ENCODE measurements at regions not wholly inside any gene's neighbourhood (a gene's known extent, or its start where the extent isn't known, plus 50 kb on each side); places are given as distances from the start of the nearest gene placed in this dataset.

- Histone ChIP-seq H3K79me2 (ENCODE audit: insufficient read depth, low read length) (no peaks in the 10 kb centered on the region), H4K20me1 (ENCODE audit: insufficient read depth) (no peaks in the 10 kb centered on the region), H2AFZ (ENCODE audit: low read depth, low read length, poor library complexity, severe bottlenecking) (no peak overlapping the region), H3K9ac (ENCODE audit: low read length) (no peak overlapping the region), H3K4me3 (replicated peaks in 1 of 2; ENCODE audit: low read depth in 1 of 2, low read length in 2 of 2) (no peak overlapping the region), H3K4me1 (ENCODE audit: control insufficient read depth in 1 of 2, insufficient read depth in 2 of 2, low read length in 2 of 2) (no peaks in the 10 kb centered on the region), H3K27ac (ENCODE audit: low read depth, low read length) (no peak overlapping the region), H3K36me3 (ENCODE audit: control insufficient read depth in 1 of 2, insufficient read depth in 2 of 2, low read length in 2 of 2) (no peaks in the 10 kb centered on the region), H3K9me3 (ENCODE audit: control insufficient read depth in 1 of 2, insufficient read depth in 1 of 2, low read depth in 1 of 2, low read length in 2 of 2) (no peaks in the 10 kb centered on the region), H3K27me3 (ENCODE audit: insufficient read depth, low read length) (no peaks in the 10 kb centered on the region), H3K4me2 (ENCODE audit: low read length) (no peak overlapping the region), H3K9me2 (ENCODE audit: insufficient read depth) (no peaks in the 10 kb centered on the region)
- POLR2A ChIA-PET: no interaction called here
- ATAC-seq: no peak
- no TSS peak for BruUV-seq (replicated peaks)
- CTCF ChIA-PET: no interaction called here
- no peak for DNase-seq (ENCODE audit: low read depth, low spot score)
- intact Hi-C loops (cut with micrococcal nuclease): no loop called here
- no peak for TF ChIP-seq EZH2phosphoT487 (IDR thresholded peaks at IDR 0.05; ENCODE audit: borderline replicate concordance)
- TF ChIP-seq REST (IDR thresholded peaks at IDR 0.05; ENCODE audit: low read depth): no peak
- no peak for TF ChIP-seq ZNF274 (IDR thresholded peaks at IDR 0.05; ENCODE audit: low read depth, low read length)
- TF ChIP-seq FOSL1 (IDR thresholded peaks at IDR 0.05; ENCODE audit: low read depth): no peak
- no peak for TF ChIP-seq SP1 (IDR thresholded peaks at IDR 0.05; ENCODE audit: low read depth)
- no peak for TF ChIP-seq JUND (IDR thresholded peaks at IDR 0.05)
- TF ChIP-seq SIN3A (IDR thresholded peaks at IDR 0.05; ENCODE audit: low read depth): no peak
- no peak for TF ChIP-seq CBX3 (IDR thresholded peaks at IDR 0.05; ENCODE audit: low read depth)
- no peak for TF ChIP-seq ELF1 (IDR thresholded peaks at IDR 0.05; ENCODE audit: borderline replicate concordance, low read depth)
- no peak for TF ChIP-seq YY1 (IDR thresholded peaks at IDR 0.05; ENCODE audit: extremely low read depth, insufficient replicate concordance, low read depth, low read length)
- TF ChIP-seq CTCF (IDR thresholded peaks at IDR 0.05 in 2 of 3, conservative IDR thresholded peaks at IDR 0.05 in 1 of 3; ENCODE audit: borderline replicate concordance in 1 of 3, insufficient read depth in 1 of 3, low read depth in 2 of 3, low read length in 2 of 3): no peak
- TF ChIP-seq ZBTB33 (IDR thresholded peaks at IDR 0.05; ENCODE audit: extremely low read depth, insufficient replicate concordance, low read length): no peak
- TF ChIP-seq CEBPB (IDR thresholded peaks at IDR 0.05; ENCODE audit: low read depth): no peak
- no peak for TF ChIP-seq ATF3 (IDR thresholded peaks at IDR 0.05)
- no peak for TF ChIP-seq ZFX (IDR thresholded peaks at IDR 0.05)
- no peak for TF ChIP-seq MAX (IDR thresholded peaks at IDR 0.05)
- TF ChIP-seq POLR2A (IDR thresholded peaks at IDR 0.05; ENCODE audit: borderline replicate concordance, extremely low read depth, insufficient read depth, insufficient read length): no peak
- RAD21 ChIA-PET (ENCODE audit: low non-redundant PET in 1 of 2, low total read pairs in 2 of 2, uncharacterized antibody in 2 of 2, unreplicated experiment in 2 of 2): no interaction called here
Measured at GRCh38 chr4:156620786-156621185, 350.8 kb downstream of the PDGFC start.

Measured in HCT116 (cell line).